AG08396 (cell line): ENCODE measurements at regions not wholly inside any gene's neighbourhood (a gene's known extent, or its start where the extent isn't known, plus 50 kb on each side); places are given as distances from the start of the nearest gene placed in this dataset.

Experiments used
- DNase-seq: peaks from one replicate; pipeline ENCODE4 v3.0.0; 2012; ENCODE audit warnings: low spot score, mixed read lengths

GRCh38 chr4:151887816-151888180, 127.0 kb upstream of the GATB start:
- no peak for DNase-seq

DNA sequence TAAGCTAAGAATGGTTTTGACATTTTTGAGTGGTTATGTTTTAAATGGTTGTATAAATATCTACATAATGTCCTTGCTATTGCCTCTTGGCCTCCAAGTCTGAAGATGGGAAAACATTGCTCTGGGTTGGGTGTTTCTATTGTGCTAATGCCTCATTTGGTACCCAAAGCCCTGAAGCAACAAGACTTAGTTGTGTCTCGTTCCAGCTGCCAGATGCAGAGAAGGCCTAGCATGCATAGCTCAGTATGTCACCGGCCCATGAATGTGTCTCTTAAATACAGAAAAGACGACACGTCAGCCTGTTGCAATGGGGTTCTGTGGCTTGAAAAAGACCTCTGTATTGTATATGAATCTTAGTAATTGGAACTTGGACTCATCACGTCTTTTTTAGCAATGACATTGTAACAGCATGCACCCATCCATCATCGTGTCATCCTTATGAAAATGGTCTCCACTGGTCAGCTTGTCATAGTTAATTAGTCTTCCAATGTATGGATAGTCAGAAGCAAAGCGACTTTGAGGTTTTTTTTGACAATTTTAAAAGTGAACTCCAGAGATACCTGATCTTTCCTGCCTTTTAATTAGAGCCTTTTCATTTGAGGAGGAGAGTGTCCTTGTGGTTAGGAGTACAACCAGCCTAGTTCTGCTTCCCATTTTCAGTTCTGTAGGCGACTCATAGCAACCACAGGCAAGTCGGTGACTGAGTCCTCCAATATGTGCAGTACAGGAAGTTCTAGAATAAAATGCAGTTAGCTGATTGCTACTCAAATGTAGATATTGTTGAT, 126.4 kb upstream of the GATB start:
- peak; percentile 28 for DNase-seq

GRCh38 chr4:151885123-151885522, 124.3 kb upstream of the GATB start:
- no peak for DNase-seq

DNA sequence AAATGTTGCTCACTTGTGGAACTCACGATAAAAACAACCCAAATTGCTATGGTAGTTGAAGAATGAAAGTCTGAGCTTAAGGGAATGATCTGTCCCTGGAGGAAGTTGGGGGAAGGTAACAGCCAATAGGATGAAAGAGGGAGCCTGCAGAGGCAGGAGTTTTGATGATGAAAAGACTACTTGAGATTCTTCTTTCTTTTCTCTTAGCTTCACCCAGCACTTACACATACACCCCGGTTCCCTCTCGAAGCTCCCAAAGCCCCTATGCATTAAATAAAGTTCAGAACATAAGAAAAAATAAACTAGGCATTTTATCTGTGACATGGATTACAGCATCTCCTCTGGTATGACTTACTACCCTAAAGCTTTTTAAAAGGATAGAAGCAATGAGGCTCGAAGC, 122.9 kb upstream of the GATB start:
- DNase-seq = no peak

DNA sequence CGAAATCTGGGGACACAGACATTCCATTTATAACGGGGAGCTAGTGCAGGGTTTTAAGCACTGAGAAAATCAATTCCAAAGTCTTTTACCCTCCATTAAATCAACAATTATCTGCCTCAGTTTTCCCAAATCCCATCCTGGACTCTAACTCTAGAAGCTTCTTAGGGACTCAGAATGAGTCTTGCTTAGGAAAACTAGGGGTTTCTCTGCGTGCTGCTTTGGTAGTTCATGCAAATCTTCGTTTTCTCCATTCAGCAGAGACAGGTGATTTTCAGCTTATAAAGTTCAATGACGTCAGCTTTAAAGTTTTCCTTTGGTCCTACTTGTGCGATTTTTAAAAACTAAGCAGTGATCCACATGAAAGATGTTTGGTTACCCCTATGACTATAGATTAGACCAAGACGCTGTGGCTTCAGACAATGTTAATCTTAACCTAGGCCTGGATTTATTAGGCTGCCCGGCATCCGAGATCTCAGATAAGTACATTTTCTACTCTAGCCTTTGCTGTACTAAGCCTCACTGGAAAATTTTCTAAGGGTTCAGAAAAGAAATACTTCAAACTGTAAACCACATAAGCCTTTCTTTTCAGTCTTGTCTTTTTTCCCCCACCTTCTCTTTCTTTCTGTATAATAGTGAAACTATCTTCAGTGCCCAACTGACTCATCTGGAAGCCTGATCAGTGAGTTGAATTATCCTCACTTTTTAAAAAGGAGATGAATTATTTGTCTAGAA, 121.4 kb upstream of the GATB start:
- no peak for DNase-seq

DNA sequence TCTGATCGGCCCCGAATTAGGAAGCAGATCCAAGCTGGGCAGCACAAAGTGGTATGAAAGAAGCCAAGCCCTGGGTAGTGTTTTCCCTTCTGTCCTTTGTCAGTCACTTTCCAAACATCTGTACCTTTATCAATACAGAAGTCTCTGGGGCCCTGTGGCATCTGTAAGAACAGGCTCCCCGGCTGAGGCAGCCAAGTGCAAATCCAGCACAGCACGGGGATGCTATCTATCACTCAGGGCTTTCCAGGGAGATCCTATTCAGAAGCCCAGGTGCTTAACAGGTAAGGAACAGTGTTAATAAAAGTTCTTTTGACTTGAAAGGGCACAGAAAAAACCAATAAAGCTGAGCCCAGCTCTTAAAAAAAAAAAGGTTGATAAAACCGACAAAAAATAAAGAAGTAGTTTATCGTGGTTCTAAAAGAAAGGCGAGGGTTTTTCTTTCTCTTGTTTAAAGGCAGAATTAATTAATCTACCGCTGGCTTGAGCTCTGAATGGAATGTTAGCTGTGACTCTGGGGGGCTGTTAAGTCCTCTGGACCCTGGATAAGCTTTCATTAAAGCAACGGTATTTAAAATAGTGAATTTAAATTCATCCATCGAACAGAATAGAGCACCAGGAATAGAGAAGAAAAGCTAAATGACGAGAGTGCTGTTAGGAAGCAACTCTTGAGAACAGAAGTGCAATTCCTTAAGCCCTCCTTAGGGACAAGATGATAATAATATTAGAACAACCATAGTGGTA, 119.1 kb upstream of the GATB start:
- no peak for DNase-seq

DNA sequence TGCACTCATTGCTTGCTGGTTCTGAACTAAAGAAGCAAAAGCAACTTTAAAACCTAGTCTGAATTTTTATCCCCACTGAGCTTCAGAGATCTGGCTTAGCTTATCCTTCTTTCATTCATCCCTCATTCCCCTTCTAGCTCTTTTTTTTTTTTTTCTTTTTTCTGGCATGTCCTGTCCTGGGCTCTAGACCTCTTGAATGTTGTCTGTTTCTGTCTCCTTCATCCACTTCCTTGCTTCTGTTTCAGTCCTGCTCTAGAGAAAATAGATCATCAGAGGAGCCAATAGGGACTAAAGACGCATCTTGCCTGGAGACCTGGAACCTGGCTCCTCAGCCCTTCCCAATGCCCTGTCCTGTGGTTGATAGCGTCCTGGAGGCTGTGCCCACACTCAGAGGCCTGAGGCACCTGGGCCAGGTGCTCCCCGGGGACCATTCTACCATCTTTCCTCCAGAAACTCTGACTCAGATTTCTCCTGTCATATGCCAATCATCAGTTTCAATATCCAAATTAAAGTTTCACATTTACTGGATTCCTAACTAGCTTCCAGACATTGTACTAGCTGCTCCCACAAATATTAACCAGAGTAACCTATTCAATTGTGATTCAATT, 115.7 kb upstream of the GATB start:
- no peak for DNase-seq

- DNase-seq = no peak
Observed at GRCh38 chr4:151874328-151874727, 113.5 kb upstream of the GATB start.

DNA sequence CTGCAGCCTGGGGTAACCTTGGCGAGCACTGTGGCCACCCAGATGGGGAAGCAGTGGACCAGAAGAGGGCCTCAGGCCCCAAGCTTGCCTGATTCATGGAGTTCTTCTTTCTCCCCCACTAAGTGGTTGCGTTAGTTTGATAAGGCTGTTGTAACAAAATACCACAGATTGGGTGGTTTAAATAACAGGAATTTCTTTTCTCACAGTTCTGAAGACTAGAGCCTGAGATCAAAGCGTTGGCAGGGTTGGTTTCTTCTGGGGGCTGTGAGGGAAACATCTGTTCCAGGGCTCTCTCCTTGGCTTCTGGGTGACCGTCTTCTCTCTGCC, 105.7 kb upstream of the GATB start:
- DNase-seq = no peak

- no peak for DNase-seq
Observed at GRCh38 chr4:151865744-151866591, 105.2 kb upstream of the GATB start.

DNA sequence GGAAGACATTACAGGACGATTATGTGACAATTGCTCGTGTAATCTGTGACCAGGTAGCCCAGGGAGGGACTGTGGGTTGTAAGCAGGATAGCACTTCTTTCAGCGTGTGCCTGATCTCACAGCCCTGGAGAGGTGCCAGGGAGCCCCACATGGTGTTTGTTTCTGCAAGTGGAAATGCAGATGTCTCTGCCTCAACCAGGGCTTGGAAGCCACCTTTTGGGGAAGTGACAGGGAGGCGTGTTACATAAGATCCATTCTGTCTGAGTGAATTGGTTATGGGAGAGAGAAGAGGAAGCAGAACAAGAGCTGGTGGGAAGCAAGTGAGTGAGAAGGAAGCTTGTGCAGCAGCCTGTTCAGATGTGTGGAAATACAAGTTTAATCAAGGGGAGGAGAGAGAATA, 104.5 kb upstream of the GATB start:
- no peak for DNase-seq

GRCh38 chr4:151864068-151864467, 103.3 kb upstream of the GATB start:
- DNase-seq = no peak

GRCh38 chr4:151862766-151863165, 102.0 kb upstream of the GATB start:
- DNase-seq = no peak

GRCh38 chr4:151860561-151861093, 99.8 kb upstream of the GATB start:
- no peak for DNase-seq

DNA sequence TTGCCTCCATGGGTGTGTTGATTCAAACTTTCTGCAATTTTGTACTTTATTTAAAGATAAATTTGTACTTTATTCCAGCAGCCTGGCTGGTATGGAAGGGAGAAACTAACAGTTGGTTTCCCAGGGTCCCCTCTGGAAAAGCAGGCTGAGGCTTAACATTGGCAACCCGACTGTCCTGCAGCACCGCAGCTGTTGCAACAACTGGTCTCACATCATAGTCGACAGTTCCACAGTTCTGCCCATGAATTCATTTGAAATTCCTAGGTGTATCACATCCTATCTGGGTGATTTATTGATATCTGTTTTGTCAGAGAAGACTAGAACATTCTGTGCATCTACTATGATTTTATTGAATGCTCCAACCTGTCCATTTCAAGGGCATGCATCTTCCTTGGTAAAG, 98.8 kb upstream of the GATB start:
- no peak for DNase-seq

- DNase-seq = no peak
Observed at GRCh38 chr4:151858356-151858755, 97.5 kb upstream of the GATB start.

DNA sequence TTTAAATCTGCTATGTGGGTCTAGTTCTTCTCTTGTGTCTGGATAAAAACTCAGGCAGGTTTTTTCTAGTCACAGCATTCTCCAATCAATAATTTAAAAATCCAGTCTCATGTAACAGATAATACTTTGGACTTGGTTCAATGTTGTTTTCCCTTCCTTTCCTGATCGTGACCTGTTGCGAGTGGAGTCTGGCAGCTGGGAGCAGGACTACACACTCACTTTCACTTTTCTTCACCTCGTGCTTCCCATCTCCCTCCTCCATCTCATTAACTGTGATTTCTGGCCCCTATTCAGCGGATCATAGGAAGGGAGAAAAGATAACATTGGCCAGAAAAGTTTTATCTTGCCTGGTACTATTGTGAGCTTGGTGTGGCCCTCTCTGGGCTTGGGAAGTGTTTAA, 96.6 kb upstream of the GATB start:
- DNase-seq = no peak

GRCh38 chr4:151855747-151856146, 94.9 kb upstream of the GATB start:
- DNase-seq = no peak

DNA sequence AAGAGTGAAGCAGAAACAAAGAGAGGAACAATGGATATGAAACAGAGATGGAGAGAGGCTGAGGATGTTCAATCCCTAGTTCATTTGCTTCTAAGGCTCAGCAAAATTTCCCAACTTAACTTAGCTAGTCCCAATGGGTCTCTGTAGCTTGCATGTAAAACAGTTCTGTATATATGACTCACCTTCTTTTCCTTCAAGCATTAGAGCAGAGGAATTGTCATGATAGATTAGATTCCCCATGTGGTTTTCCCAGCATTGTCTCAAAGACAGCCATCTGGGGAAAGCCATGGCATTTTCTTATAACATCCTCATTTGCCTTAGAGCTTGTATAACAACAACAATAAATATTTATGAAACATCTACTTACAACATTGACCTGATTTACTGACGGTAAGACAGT, 93.9 kb upstream of the GATB start:
- no peak for DNase-seq

DNA sequence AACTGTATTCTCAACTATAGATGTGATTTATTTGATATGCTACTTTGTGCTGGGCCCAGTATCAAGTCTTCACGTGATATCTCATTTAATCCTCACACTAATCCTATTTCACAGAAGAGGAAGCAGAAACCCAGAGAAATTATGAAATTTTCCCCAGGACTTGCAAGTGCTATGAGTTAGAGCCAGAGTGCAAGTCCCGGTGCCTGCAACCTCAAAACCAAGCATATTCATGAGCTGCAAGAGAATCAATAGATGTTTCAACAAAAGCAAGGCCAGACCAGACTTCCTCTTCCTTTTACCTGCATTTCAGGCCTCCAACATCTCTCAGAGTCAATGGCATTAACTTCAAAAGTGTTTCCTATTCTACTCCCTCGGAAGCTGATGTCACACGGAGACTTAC, 92.2 kb upstream of the GATB start:
- no peak for DNase-seq

- no peak for DNase-seq
Observed at GRCh38 chr4:151852202-151852601, 91.4 kb upstream of the GATB start.

DNA sequence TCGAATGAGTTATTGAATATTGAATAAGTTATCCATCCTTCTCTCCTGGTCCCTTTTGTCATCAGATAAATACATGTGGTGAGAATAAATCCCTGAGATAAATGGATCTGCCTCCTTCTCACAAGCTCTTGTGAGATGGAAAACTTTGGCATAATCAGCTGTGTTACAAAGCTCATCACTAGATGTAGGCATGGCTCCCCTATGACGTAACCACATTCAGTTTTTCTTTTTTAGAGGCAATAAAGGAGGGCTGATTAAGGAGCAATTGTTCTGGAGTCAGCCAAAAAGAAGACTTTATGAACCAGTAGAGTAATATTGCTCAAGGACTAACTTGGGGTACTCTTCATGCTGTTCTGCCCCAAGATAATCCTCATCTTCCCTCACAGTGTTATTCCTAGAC, 90.5 kb upstream of the GATB start:
- DNase-seq = no peak
